Ovary (tissue), 7 donors: ENCODE measurements at regions not wholly inside any gene's neighbourhood (a gene's known extent, or its start where the extent isn't known, plus 50 kb on each side); places are given as distances from the start of the nearest gene placed in this dataset.

Experiments
- DNase-seq, 5 donors: peaks; one replicate each; pipeline ENCODE4 v3.0.0-alpha.2; 2019 to 2020
- H3K27ac ChIP-seq, 2 donors: fragments of 200-600 bp; one replicate each; pipeline versions ENCODE4 v1.5.1 to v1.8.0; 2019 to 2022
- H3K27me3 ChIP-seq: fragments of 200-600 bp; one replicate; pipeline ENCODE4 v1.8.0; 2022
- H3K36me3 ChIP-seq: fragments of 200-600 bp; sonication (generic); one replicate; pipeline ENCODE4 v1.5.1; 2019
- H3K4me1 ChIP-seq: one replicate; pipeline ENCODE4 v1.8.1; 2013; ENCODE audit warnings: mild to moderate bottlenecking, moderate library complexity; ENCODE audit not compliant: insufficient read depth
- H3K4me3 ChIP-seq: fragments of 200-600 bp; sonication (generic); one replicate; pipeline ENCODE4 v1.5.1; 2017
- H3K9me3 ChIP-seq, 2 donors: fragments of 200-600 bp in 1 of 2; sonication (generic) in 1 of 2; one replicate each; pipeline versions ENCODE4 v1.5.1 to v1.8.1; 2013 to 2019; ENCODE audit warnings: mild to moderate bottlenecking in 1 of 2, moderate library complexity in 1 of 2
- CTCF ChIP-seq, 3 donors: fragments of 450-650 bp in 2 of 3; fragments of 200-600 bp in 1 of 3; IDR thresholded peaks; one replicate each; pipeline versions ENCODE4 v1.5.1 to v1.8.0; 2016 to 2022; ENCODE audit warnings: antibody characterized with exemption in 3 of 3, mild to moderate bottlenecking in 1 of 3
- EP300 ChIP-seq: sonication (generic); formaldehyde crosslinking; IDR thresholded peaks from one replicate; pipeline ENCODE4 v1.6.1; 2017; ENCODE audit warnings: antibody characterized with exemption
- POLR2A ChIP-seq: fragments of 450-650 bp; IDR thresholded peaks from one replicate; pipeline ENCODE4 v1.6.1; 2017; ENCODE audit warnings: antibody characterized with exemption, mild to moderate bottlenecking, moderate library complexity
- WGBS, 3 donors: extraction: QIAGEN DNeasy Blood & Tissue Kit in 1 of 3; methylation state at CpG; one replicate each; pipeline versions ENCODE4 v1.1.5 to v1.1.7; 2013 to 2017; 5-methylcytosine and 5-hydroxymethylcytosine counted together
- intact Hi-C, 4 donors: fragments of 100-400 bp; cut with DNase I; formaldehyde crosslinking; loops; one replicate each; pipeline versions ENCODE4 v1.11.0 to v1.15.1; 2022 to 2023
- donor health status: DM: no; HTN: no; CAD: no; lungs with moderate emphysema.
- donor health status: DM: no; HTN: no; CAD: no.
- donor health status: Bipolar disorder and iron deficiency.
- donor health status: DM: no; HTN: no; CAD: no.
- donor health status: DM: yes; HTN: yes; CAD: no.

- Histone ChIP-seq H3K4me1 (no peaks in the 10 kb centered on the region), H3K27ac (no peak overlapping the region), H3K9me3 (no peaks in the 10 kb centered on the region), H3K4me3 (no peak overlapping the region), H3K36me3 (no peaks in the 10 kb centered on the region), H3K27me3 (no peaks in the 10 kb centered on the region)
- intact Hi-C loops, result no loop called here
- DNase-seq, result no peak
- TF ChIP-seq POLR2A, result no peak
- TF ChIP-seq CTCF (IDR thresholded peaks at IDR 0.05), result no peak
- no peak for TF ChIP-seq EP300
Measured at GRCh38 chr7:110595694-110596093, 495.2 kb upstream of the LRRN3 start.

- H3K27me3 ChIP-seq, result no peaks in the 10 kb centered on the region
- DNase-seq, result no peak
- no peaks in the 10 kb centered on the region for H3K9me3 ChIP-seq
- WGBS, 3 donors, result 22 to 32% (median 22%) methylated on average over 5 of the region's 5 CpGs
- intact Hi-C loops, result no loop called here
- no peak for TF ChIP-seq CTCF (IDR thresholded peaks at IDR 0.05)
- no peak for TF ChIP-seq EP300
- TF ChIP-seq POLR2A, result no peak
- no peak overlapping the region for H3K4me3 ChIP-seq
- H3K36me3 ChIP-seq, result no peaks in the 10 kb centered on the region
- H3K4me1 ChIP-seq, result no peaks in the 10 kb centered on the region
- H3K27ac ChIP-seq, result no peak overlapping the region
Measured at GRCh38 chr7:110600956-110601355, 490.0 kb upstream of the LRRN3 start.

GRCh38 chr7:110601710-110602109, 489.2 kb upstream of the LRRN3 start:
- H3K36me3 ChIP-seq, result no peaks in the 10 kb centered on the region
- H3K27me3 ChIP-seq, result no peaks in the 10 kb centered on the region
- no peak overlapping the region for H3K27ac ChIP-seq
- no peak overlapping the region for H3K4me3 ChIP-seq
- no peak for DNase-seq
- 65 to 82% (median 77%) methylated on average over 1 of the region's 1 CpG for WGBS, 3 donors
- intact Hi-C loops, result no loop called here
- TF ChIP-seq POLR2A, result no peak
- no peak for TF ChIP-seq CTCF (IDR thresholded peaks at IDR 0.05)
- TF ChIP-seq EP300, result no peak
- no peaks in the 10 kb centered on the region for H3K4me1 ChIP-seq
- no peaks in the 10 kb centered on the region for H3K9me3 ChIP-seq

GRCh38 chr7:110604206-110604605, 486.7 kb upstream of the LRRN3 start:
- 79 to 88% (median 84%) methylated on average over 4 of the region's 4 CpGs for WGBS, 3 donors
- no peak for TF ChIP-seq EP300
- no peak for TF ChIP-seq CTCF (IDR thresholded peaks at IDR 0.05)
- TF ChIP-seq POLR2A, result no peak
- H3K27me3 ChIP-seq, result no peaks in the 10 kb centered on the region
- H3K36me3 ChIP-seq, result no peaks in the 10 kb centered on the region
- H3K4me3 ChIP-seq, result no peak overlapping the region
- intact Hi-C loops, result no loop called here
- H3K9me3 ChIP-seq, result no peaks in the 10 kb centered on the region
- H3K27ac ChIP-seq, result no peak overlapping the region
- no peaks in the 10 kb centered on the region for H3K4me1 ChIP-seq
- no peak for DNase-seq

- Histone ChIP-seq H3K27ac (no peak overlapping the region), H3K4me3 (no peak overlapping the region), H3K27me3 (no peaks in the 10 kb centered on the region), H3K36me3 (no peaks in the 10 kb centered on the region), H3K9me3 (no peaks in the 10 kb centered on the region), H3K4me1 (no peaks in the 10 kb centered on the region)
- intact Hi-C loops, result no loop called here
- no peak for TF ChIP-seq EP300
- TF ChIP-seq POLR2A, result no peak
- no peak for TF ChIP-seq CTCF (IDR thresholded peaks at IDR 0.05)
- no peak for DNase-seq
Measured at GRCh38 chr7:110604885-110605284, 486.0 kb upstream of the LRRN3 start.
